WI38 (cell line): ENCODE measurements at regions not wholly inside any gene's neighbourhood (a gene's known extent, or its start where the extent isn't known, plus 50 kb on each side); places are given as distances from the start of the nearest gene placed in this dataset.

Experiments used
- H3K4me3 ChIP-seq: 2 replicates; pipeline ENCODE4 v1.5.1; 2011; ENCODE audit warnings: low read depth, mild to moderate bottlenecking, control low read depth, low read length
- TF ChIP-seq, protein P1 (sequence below): IDR thresholded peaks from 2 replicates; pipeline ENCODE4 v1.5.1; 2012; ENCODE audit warnings: low read depth, mild to moderate bottlenecking, control low read depth, low read length

GRCh38 chr3:80668600-80669294, 900.9 kb upstream of the ROBO1 start:
- H3K4me3 ChIP-seq, result no peak overlapping the region
- TF ChIP-seq, protein P1, sequence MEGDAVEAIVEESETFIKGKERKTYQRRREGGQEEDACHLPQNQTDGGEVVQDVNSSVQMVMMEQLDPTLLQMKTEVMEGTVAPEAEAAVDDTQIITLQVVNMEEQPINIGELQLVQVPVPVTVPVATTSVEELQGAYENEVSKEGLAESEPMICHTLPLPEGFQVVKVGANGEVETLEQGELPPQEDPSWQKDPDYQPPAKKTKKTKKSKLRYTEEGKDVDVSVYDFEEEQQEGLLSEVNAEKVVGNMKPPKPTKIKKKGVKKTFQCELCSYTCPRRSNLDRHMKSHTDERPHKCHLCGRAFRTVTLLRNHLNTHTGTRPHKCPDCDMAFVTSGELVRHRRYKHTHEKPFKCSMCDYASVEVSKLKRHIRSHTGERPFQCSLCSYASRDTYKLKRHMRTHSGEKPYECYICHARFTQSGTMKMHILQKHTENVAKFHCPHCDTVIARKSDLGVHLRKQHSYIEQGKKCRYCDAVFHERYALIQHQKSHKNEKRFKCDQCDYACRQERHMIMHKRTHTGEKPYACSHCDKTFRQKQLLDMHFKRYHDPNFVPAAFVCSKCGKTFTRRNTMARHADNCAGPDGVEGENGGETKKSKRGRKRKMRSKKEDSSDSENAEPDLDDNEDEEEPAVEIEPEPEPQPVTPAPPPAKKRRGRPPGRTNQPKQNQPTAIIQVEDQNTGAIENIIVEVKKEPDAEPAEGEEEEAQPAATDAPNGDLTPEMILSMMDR, result no peak

DNA sequence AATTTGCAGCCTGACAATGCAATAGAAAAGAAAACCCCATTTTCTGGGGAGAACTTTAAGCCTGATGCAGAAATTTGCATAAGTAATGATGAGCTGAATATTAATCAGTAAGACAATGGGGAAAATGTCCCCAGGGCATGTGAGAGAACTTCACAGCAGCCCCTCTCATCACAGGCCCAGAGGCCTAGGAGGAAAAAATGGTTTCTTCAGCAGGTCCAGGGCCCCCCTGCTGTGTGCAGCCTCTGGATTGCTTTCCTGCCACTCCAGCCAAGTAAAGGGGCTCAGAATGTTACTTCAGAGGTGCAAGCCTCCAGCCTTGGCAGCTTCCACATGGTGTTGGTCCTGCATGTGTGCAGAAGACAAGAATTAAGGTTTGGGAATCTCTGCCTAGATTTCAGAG, 900.3 kb upstream of the ROBO1 start:
- TF ChIP-seq, protein P1, result no peak
- H3K4me3 ChIP-seq, result no peak overlapping the region

DNA sequence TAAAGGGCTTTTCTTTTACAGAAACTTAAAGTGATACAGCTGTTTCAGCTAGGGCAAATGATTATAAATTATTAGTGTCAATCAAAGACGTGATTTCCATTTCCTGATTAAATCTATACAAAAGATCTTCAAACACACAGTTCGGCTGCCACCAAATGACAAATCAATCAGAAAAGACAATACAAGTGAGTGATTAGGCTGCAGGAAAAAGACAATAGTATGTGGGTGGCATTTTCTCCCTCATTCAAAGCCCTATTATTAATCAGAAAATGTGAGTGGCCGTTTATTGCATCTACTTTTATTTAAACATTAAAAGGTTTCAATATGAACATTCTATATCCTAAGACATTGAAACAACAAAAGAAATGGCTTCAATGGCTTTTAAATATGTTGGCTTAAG, 895.6 kb upstream of the ROBO1 start:
- H3K4me3 ChIP-seq, result no peak overlapping the region
- TF ChIP-seq, protein P1, result no peak

GRCh38 chr3:80655216-80655615, 887.4 kb upstream of the ROBO1 start:
- TF ChIP-seq, protein P1, result no peak
- no peak overlapping the region for H3K4me3 ChIP-seq

DNA sequence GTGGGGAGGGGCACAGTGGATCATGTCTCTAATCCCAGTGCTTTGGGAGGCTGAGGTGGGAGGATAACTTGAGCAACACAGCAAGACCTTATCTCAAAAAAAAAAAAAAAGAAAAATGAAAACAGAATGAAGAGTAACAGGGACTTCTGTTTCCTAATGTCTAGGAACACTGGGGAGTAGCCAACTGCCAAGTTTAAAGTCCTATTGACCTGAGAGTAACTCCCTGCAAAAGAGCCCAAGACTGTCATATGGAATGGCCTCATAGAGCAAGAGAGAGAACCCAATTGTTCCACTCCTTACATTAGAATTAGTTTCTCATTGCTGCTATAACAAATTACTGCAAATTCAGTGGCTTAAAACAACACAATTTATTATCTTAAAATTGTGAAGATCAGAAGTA, 881.4 kb upstream of the ROBO1 start:
- TF ChIP-seq, protein P1, result no peak
- H3K4me3 ChIP-seq, result no peak overlapping the region

GRCh38 chr3:80643421-80643820, 875.6 kb upstream of the ROBO1 start:
- H3K4me3 ChIP-seq, result no peak overlapping the region
- TF ChIP-seq, protein P1, result no peak

DNA sequence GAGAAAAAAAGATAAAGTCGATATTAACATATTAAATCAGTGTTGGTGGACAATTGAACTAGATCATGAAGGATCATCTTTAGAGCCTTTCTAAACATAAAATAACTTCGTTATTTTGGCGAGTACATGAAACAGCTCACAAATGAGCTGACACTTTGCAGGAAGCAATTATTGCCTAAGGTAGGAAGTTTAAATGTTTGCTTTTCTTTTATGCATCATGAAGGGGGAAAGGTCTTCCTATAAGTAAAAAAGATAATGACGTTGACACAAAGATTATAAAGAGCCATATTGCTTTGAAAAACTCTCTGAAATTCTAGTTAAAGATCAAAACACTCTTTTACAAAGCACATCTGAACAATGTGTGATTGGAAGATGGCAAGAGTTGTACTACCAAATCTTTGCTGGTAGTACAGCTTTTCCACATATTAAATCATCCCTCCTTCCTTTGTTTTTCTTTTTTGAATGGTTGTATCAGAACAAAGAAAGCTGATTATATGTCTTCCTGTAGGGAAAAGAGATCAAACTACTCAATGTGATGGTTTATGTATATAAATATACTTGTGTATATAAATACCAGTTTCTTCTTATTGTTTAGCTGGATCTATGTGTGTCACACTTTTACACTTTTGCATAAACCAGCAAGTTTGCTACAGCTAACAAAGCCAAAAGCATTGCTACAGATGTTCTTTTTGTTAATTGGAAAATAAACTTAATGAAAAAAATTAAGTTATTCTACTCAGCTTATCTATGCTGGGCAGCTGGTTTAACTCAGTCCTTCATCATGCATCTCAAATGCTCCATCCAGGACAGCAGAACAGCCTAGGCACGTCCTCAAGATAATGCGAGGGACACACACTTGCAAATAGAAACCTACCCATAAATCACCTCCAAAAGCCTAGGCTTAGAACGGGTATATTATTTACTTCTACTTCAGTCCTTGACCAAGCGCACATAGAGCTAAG, 850.8 kb upstream of the ROBO1 start:
- TF ChIP-seq, protein P1, result no peak
- no peak overlapping the region for H3K4me3 ChIP-seq
